ENCODE measurements at regions not wholly inside any gene's neighbourhood (a gene's known extent, or its start where the extent isn't known, plus 50 kb on each side); places are given as distances from the start of the nearest gene placed in this dataset.

GRCh38 chr2:8006181-8006580 lies 675.7 kb upstream of the ID2 start:
- no peak for TF ChIP-seq CTCF (IDR thresholded peaks at IDR 0.05; ENCODE audit: low read depth, low read length, poor library complexity, severe bottlenecking)
- TF ChIP-seq EZH2phosphoT487 (IDR thresholded peaks at IDR 0.05; ENCODE audit: borderline replicate concordance, low read length): no peak

All from DOHH2 (cell line).